Mesendoderm (in vitro differentiated cells): ENCODE measurements at regions not wholly inside any gene's neighbourhood (a gene's known extent, or its start where the extent isn't known, plus 50 kb on each side); places are given as distances from the start of the nearest gene placed in this dataset.

Experiments
- DNase-seq: peaks from one replicate; pipeline ENCODE4 v3.0.0; 2013
- H2AK5ac ChIP-seq: 2 replicates; pipeline ENCODE4 v1.6.1; 2013; ENCODE audit warnings: low read length, inconsistent platforms
- H2BK120ac ChIP-seq: 2 replicates; pipeline ENCODE4 v1.6.1; 2013; ENCODE audit warnings: low read depth, mild to moderate bottlenecking, low read length, moderate library complexity, mixed read lengths
- H2BK15ac ChIP-seq: replicated peaks from 2 replicates; pipeline ENCODE4 v1.6.1; 2013; ENCODE audit warnings: low read depth, mild to moderate bottlenecking, moderate library complexity
- H2BK5ac ChIP-seq: 2 replicates; pipeline ENCODE4 v1.6.1; 2013; ENCODE audit warnings: low read length, inconsistent platforms
- H3K18ac ChIP-seq: 2 replicates; pipeline ENCODE4 v1.6.1; 2013; ENCODE audit warnings: mild to moderate bottlenecking, low read length, mixed read lengths
- H3K23ac ChIP-seq: one replicate; pipeline ENCODE4 v1.6.1; 2013; ENCODE audit warnings: low read length
- H3K27ac ChIP-seq: 2 replicates; pipeline ENCODE4 v1.5.1; 2013; ENCODE audit warnings: low read depth, mild to moderate bottlenecking, inconsistent platforms, low read length, moderate library complexity
- H3K27me3 ChIP-seq: 2 replicates; pipeline ENCODE4 v1.6.1; 2013; ENCODE audit warnings: low read length, control low read depth, mild to moderate bottlenecking, inconsistent platforms; ENCODE audit not compliant: insufficient read depth, poor library complexity
- H3K36me3 ChIP-seq: 2 replicates; pipeline ENCODE4 v1.6.1; 2013; ENCODE audit warnings: low read length, inconsistent platforms; ENCODE audit not compliant: control insufficient read depth, insufficient read depth
- H3K4ac ChIP-seq: one replicate; pipeline ENCODE4 v1.6.1; 2013; ENCODE audit warnings: low read depth, mild to moderate bottlenecking, low read length, moderate library complexity
- H3K4me1 ChIP-seq: 2 replicates; pipeline ENCODE4 v1.6.1; 2013; ENCODE audit warnings: low read depth, low read length, inconsistent platforms; ENCODE audit not compliant: control insufficient read depth
- H3K4me2 ChIP-seq: 2 replicates; pipeline ENCODE4 v1.6.1; 2013; ENCODE audit warnings: low read length
- H3K4me3 ChIP-seq: 2 replicates; pipeline ENCODE4 v1.5.1; 2013; ENCODE audit warnings: mild to moderate bottlenecking, low read length
- H3K56ac ChIP-seq: one replicate; pipeline ENCODE4 v1.6.1; 2013; ENCODE audit warnings: low read length
- H3K79me1 ChIP-seq: 2 replicates; pipeline ENCODE4 v1.6.1; 2013; ENCODE audit warnings: low read length, inconsistent platforms
- H3K79me2 ChIP-seq: 2 replicates; pipeline ENCODE4 v1.6.1; 2013; ENCODE audit warnings: mild to moderate bottlenecking, low read length; ENCODE audit not compliant: control insufficient read depth, insufficient read depth
- H3K9ac ChIP-seq: 2 replicates; pipeline ENCODE4 v1.6.1; 2013; ENCODE audit warnings: low read length, inconsistent platforms
- H4K5ac ChIP-seq: one replicate; pipeline ENCODE4 v1.6.1; 2013; ENCODE audit warnings: low read length
- H4K8ac ChIP-seq: one replicate; pipeline ENCODE4 v1.6.1; 2013; ENCODE audit warnings: low read depth, mild to moderate bottlenecking, control low read depth, low read length, moderate library complexity
- WGBS: extraction: QIAGEN DNeasy Blood & Tissue Kit; methylation state at CpG from one replicate; pipeline ENCODE4 v1.1.7; 2013; ENCODE audit warnings: low lambda C conversion rate, missing lambda C conversion rate; ENCODE audit not compliant: insufficient coverage; ENCODE audit errors: extremely low coverage; 5-methylcytosine and 5-hydroxymethylcytosine counted together

DNA sequence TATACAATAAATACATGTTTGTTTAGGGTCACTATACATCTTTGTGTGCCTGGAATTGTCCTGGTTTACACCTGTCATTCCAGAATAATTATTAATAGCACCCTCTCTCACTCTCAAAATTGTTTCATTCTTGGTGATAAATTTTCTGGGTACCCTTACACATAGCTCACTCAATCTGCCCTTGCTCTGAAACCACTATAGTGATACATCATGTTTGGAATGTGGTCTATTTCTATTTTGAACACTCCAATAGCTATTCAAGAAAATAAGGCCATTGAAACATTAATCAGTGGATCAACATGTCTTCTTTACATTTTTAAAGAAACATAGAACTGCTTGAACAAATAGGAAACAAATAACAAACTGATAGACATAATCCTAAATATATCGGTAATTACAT, 158.7 kb downstream of the ARRDC3 start:
- Histone ChIP-seq H3K23ac (no peak overlapping the region), H4K8ac (no peak overlapping the region), H3K4me2 (no peak overlapping the region), H2BK15ac (no peak overlapping the region), H3K4me3 (no peak overlapping the region), H2AK5ac (no peak overlapping the region), H3K27me3 (no peaks in the 10 kb centered on the region), H3K18ac (no peak overlapping the region), H3K27ac (no peak overlapping the region), H3K56ac (no peak overlapping the region), H3K79me2 (no peaks in the 10 kb centered on the region), H3K36me3 (no peaks in the 10 kb centered on the region), H2BK5ac (no peak overlapping the region), H3K9ac (no peak overlapping the region), H3K4ac (no peak overlapping the region), H2BK120ac (no peak overlapping the region), H3K4me1 (no peaks in the 10 kb centered on the region), H3K79me1 (no peaks in the 10 kb centered on the region), H4K5ac (no peak overlapping the region)
- no peak for DNase-seq
- WGBS = no CpG with 5 or more reads among the region's 1 CpG

DNA sequence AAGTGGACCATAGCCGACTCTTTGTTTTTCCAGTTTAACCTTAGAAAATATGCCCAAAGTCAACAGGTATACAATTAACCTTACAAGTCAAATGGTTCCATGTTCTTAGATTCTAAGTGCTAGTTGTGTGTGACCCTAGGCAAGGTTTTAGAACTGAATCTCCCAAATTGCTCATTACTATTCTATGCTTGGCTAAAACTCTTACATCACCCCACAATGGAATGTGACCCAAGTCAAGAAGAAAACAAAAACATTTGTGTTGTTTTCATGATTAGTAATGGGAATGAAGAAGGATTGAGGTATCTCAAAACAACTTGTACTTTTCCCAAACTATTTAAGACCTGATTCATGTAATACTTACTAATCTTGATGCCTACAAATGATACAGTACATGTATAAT, 159.2 kb downstream of the ARRDC3 start:
- no peaks in the 10 kb centered on the region for H3K27me3 ChIP-seq
- no peak overlapping the region for H3K4ac ChIP-seq
- H3K36me3 ChIP-seq = no peaks in the 10 kb centered on the region
- H3K9ac ChIP-seq = no peak overlapping the region
- no peaks in the 10 kb centered on the region for H3K4me1 ChIP-seq
- H3K4me2 ChIP-seq = no peak overlapping the region
- no peaks in the 10 kb centered on the region for H3K79me1 ChIP-seq
- H2BK15ac ChIP-seq = no peak overlapping the region
- no peak overlapping the region for H2AK5ac ChIP-seq
- no peak overlapping the region for H3K27ac ChIP-seq
- H3K79me2 ChIP-seq = no peaks in the 10 kb centered on the region
- no peak overlapping the region for H3K18ac ChIP-seq
- no CpG with 5 or more reads among the region's 1 CpG for WGBS
- H3K23ac ChIP-seq = no peak overlapping the region
- H3K56ac ChIP-seq = no peak overlapping the region
- DNase-seq = no peak
- no peak overlapping the region for H3K4me3 ChIP-seq
- H4K5ac ChIP-seq = no peak overlapping the region
- H4K8ac ChIP-seq = no peak overlapping the region
- no peak overlapping the region for H2BK120ac ChIP-seq
- H2BK5ac ChIP-seq = no peak overlapping the region

DNA sequence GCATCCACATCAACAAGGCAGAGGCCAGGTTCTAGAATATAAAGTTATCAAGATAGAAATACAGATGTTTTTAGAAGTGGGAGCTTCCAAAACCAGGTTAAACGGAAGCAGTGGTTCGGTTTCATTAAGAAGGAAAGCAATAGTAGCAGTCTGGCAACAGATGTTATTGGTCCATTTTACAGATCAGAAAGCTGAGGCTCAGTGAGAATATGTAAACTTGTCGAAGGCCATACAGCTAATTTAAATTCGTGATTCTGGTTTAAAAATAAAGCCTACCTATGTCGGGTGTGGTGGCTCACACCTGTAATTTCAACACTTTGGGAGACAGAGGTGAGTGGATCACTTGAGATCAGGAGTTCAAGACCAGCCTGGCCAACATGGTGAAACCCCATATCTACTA, 160.6 kb downstream of the ARRDC3 start:
- Histone ChIP-seq H3K36me3 (no peaks in the 10 kb centered on the region), H3K4me1 (no peaks in the 10 kb centered on the region), H3K27me3 (no peaks in the 10 kb centered on the region), H2BK5ac (no peak overlapping the region), H3K9ac (no peak overlapping the region), H3K23ac (no peak overlapping the region), H2BK120ac (no peak overlapping the region), H3K4me2 (no peak overlapping the region), H3K79me1 (no peaks in the 10 kb centered on the region), H3K27ac (no peak overlapping the region), H4K8ac (no peak overlapping the region), H3K4me3 (no peak overlapping the region), H3K4ac (no peak overlapping the region), H3K79me2 (no peaks in the 10 kb centered on the region), H2BK15ac (no peak overlapping the region), H2AK5ac (no peak overlapping the region), H3K56ac (no peak overlapping the region), H3K18ac (no peak overlapping the region), H4K5ac (no peak overlapping the region)
- DNase-seq = no peak
- no CpG with 5 or more reads among the region's 5 CpGs for WGBS

DNA sequence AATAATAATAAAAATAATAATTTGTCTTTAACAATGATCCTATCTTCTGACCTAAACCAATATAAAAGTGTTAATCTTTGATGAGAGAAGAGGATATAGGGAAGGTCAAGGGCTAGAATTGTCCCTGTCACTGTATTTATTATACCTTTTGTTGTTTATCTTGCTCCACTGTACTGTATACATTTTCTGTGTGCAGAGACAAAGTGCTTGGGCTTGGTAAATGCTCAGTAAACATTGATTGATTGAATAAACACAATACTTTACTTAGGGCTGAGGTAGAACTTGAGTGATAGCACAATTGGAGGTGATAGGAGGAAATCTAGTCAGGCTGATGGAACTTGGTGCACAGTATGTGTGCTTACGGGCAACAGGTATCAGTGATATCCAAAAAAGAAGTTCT, 161.2 kb downstream of the ARRDC3 start:
- no peak overlapping the region for H4K5ac ChIP-seq
- H3K18ac ChIP-seq = no peak overlapping the region
- WGBS = no CpG with 5 or more reads among the region's 1 CpG
- H2BK5ac ChIP-seq = no peak overlapping the region
- no peaks in the 10 kb centered on the region for H3K79me1 ChIP-seq
- H4K8ac ChIP-seq = no peak overlapping the region
- H2AK5ac ChIP-seq = no peak overlapping the region
- H3K27ac ChIP-seq = no peak overlapping the region
- H3K56ac ChIP-seq = no peak overlapping the region
- no peak overlapping the region for H3K9ac ChIP-seq
- H3K79me2 ChIP-seq = no peaks in the 10 kb centered on the region
- no peaks in the 10 kb centered on the region for H3K27me3 ChIP-seq
- no peak overlapping the region for H3K4me2 ChIP-seq
- H3K23ac ChIP-seq = no peak overlapping the region
- H2BK120ac ChIP-seq = no peak overlapping the region
- no peak overlapping the region for H3K4me3 ChIP-seq
- H3K4me1 ChIP-seq = no peaks in the 10 kb centered on the region
- H2BK15ac ChIP-seq = no peak overlapping the region
- no peak for DNase-seq
- no peak overlapping the region for H3K4ac ChIP-seq
- H3K36me3 ChIP-seq = no peaks in the 10 kb centered on the region

DNA sequence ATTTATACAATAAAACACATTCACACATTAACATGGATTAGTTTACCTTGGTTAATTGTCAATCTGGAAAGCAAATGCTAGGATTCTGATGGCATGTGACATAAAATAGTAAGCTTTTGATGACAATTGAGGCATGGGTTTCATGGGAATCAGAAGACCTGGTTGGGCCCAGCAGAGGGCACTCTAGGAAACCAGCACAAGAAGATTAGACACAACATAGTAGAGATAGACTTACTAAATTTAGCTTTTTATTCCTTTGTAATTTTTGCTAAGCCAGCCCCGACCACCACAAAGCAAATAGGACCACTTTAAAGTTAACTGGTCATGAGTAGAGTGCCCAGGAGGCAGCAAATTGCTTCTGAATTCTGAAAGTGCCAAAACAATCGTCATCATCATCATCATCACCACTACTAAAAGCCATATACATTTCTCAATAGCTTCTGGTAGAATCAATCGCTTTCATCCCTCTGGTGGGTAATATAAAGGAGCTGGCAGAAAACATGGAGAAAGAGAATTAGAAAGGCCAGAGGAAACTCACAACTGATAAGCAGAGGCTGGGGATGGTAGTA, 163.2 kb downstream of the ARRDC3 start:
- H3K36me3 ChIP-seq = no peaks in the 10 kb centered on the region
- no peak overlapping the region for H4K5ac ChIP-seq
- peak; percentile 49 for DNase-seq
- H3K4me2 ChIP-seq = no peak overlapping the region
- no peak overlapping the region for H3K56ac ChIP-seq
- H2AK5ac ChIP-seq = no peak overlapping the region
- H3K9ac ChIP-seq = no peak overlapping the region
- no peak overlapping the region for H2BK120ac ChIP-seq
- H3K79me1 ChIP-seq = no peaks in the 10 kb centered on the region
- no CpG with 5 or more reads among the region's 3 CpGs for WGBS
- no peaks in the 10 kb centered on the region for H3K27me3 ChIP-seq
- H4K8ac ChIP-seq = no peak overlapping the region
- no peak overlapping the region for H3K4ac ChIP-seq
- H3K4me1 ChIP-seq = no peaks in the 10 kb centered on the region
- no peak overlapping the region for H3K4me3 ChIP-seq
- H2BK5ac ChIP-seq = no peak overlapping the region
- no peaks in the 10 kb centered on the region for H3K79me2 ChIP-seq
- no peak overlapping the region for H2BK15ac ChIP-seq
- no peak overlapping the region for H3K23ac ChIP-seq
- H3K18ac ChIP-seq = no peak overlapping the region
- H3K27ac ChIP-seq = no peak overlapping the region

GRCh38 chr5:91219091-91219802, 163.9 kb downstream of the ARRDC3 start:
- no peak overlapping the region for H3K56ac ChIP-seq
- H3K4me3 ChIP-seq = no peak overlapping the region
- peak overlapping the region; percentile 45 for H2BK120ac ChIP-seq
- H3K23ac ChIP-seq = no peak overlapping the region
- H3K18ac ChIP-seq = no peak overlapping the region
- no peaks in the 10 kb centered on the region for H3K79me1 ChIP-seq
- no peak for DNase-seq
- H3K36me3 ChIP-seq = no peaks in the 10 kb centered on the region
- H2BK15ac ChIP-seq = no peak overlapping the region
- no peak overlapping the region for H2AK5ac ChIP-seq
- H3K4ac ChIP-seq = no peak overlapping the region
- no peak overlapping the region for H3K4me2 ChIP-seq
- no peaks in the 10 kb centered on the region for H3K4me1 ChIP-seq
- no peaks in the 10 kb centered on the region for H3K79me2 ChIP-seq
- H4K5ac ChIP-seq = no peak overlapping the region
- no peak overlapping the region for H3K9ac ChIP-seq
- no peak overlapping the region for H4K8ac ChIP-seq
- no peaks in the 10 kb centered on the region for H3K27me3 ChIP-seq
- no CpG with 5 or more reads among the region's 5 CpGs for WGBS
- no peak overlapping the region for H3K27ac ChIP-seq
- H2BK5ac ChIP-seq = no peak overlapping the region
